Retina (tissue), 1 donor: ENCODE measurements at regions not wholly inside any gene's neighbourhood (a gene's known extent, or its start where the extent isn't known, plus 50 kb on each side); places are given as distances from the start of the nearest gene placed in this dataset.
"Not testable (repeated sequence)": the region's sequence is repeated elsewhere in the genome, so short reads cannot be mapped to it uniquely, and the experiment has no call there.

Source experiments
- DNase-seq: peaks from one replicate; pipeline ENCODE4 v3.0.0-alpha.2; 2016

GRCh38 chr3:137641879-137642704 is 122.0 kb upstream of the SOX14 start:
- peak; percentile 22 for DNase-seq

- DNase-seq = peak; percentile 32
These were observed 121.3 kb upstream of the SOX14 start for GRCh38 chr3:137642831-137643230.

GRCh38 chr3:137647179-137647578 is 116.9 kb upstream of the SOX14 start:
- DNase-seq = peak; percentile 36

- no peak for DNase-seq
These were observed 94.5 kb upstream of the SOX14 start for GRCh38 chr3:137669519-137670060.

GRCh38 chr3:137687181-137687879 is 76.8 kb upstream of the SOX14 start:
- DNase-seq = no peak

GRCh38 chr3:137692803-137693431 is 71.2 kb upstream of the SOX14 start:
- DNase-seq = peak; percentile 33

GRCh38 chr3:137693791-137694190 is 70.3 kb upstream of the SOX14 start:
- peak; percentile 6 for DNase-seq

GRCh38 chr3:137694836-137695235 is 69.3 kb upstream of the SOX14 start:
- DNase-seq = peak; percentile 35

- no peak for DNase-seq
These were observed 68.8 kb upstream of the SOX14 start for GRCh38 chr3:137695351-137695750.

- DNase-seq = no peak
These were observed 55.0 kb upstream of the SOX14 start for GRCh38 chr3:137709011-137709601.

- DNase-seq = not testable (repeated sequence)
These were observed 50.1 kb upstream of the SOX14 start for GRCh38 chr3:137713965-137714364.
